ENCODE measurements at regions not wholly inside any gene's neighbourhood (a gene's known extent, or its start where the extent isn't known, plus 50 kb on each side); places are given as distances from the start of the nearest gene placed in this dataset.

DNA sequence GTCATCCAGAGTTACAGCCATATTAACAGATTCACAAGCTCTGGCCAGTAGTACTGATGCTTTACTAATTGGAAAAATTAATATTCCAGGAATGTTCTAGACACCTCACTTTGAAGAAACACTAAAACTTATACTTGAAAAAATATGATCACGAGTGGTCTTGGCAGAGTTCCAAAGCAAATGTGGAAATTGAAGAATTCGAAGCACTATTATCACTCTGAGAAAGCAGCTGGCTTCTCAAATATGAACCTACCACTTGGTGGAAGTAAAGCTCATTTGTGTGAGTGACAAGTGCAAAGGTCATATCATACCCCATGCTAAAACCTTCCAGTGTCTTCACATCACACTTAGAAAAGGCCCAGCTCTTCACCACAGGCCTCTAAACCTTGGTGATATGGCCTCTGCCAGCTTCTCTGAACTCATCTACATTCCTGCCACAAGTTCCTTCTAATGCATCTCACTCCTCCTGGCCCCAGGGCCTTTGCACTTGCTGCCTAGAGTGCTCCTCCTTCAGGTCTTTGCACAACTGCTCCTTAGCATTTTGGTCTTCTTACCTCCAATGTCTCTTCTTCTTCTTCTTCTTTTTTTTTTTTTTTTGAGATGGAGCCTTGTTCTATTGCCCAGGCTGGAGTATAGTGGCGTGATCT is 175.7 kb upstream of the SMIM23 start:
- no peak for DNase-seq

DNA sequence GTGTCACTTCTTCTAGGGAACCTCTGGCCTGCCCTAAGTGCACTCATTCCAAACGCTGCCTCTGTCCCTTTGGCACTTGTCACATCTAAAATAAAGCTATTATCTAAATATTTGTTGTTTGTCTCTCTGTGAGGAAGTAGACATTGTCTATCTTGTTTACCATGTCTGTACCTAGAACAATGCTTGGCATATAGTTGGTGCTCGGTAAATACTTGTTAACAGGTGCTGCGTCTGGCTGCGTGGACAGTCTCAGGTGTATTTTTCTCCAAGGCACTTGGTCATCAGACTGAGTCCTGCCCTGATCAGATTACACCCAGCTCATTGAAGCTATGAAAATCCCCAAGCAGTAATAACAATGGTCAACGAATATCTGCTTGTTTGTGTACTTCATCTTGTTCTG is 174.9 kb upstream of the SMIM23 start:
- DNase-seq = no peak

DNA sequence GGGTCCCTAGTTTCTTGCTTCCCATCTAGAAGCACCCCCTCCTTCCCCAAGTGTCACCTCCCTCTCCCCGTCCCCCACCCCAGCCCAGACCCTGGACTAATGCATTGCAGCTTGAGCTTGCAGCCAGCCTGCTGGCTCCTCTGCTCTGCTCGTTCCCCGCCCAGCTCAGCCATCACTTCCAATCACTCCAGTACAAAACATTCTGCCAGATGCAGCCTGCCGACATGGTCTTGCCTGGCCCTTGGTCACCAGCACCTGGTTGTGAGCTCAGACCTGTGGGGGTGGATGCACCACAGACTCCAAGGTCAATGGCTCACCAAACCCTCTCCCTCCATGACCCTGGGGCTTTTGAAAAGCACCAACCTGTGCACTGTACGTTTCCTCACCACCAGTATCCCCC is 172.9 kb upstream of the SMIM23 start:
- no peak for DNase-seq

DNA sequence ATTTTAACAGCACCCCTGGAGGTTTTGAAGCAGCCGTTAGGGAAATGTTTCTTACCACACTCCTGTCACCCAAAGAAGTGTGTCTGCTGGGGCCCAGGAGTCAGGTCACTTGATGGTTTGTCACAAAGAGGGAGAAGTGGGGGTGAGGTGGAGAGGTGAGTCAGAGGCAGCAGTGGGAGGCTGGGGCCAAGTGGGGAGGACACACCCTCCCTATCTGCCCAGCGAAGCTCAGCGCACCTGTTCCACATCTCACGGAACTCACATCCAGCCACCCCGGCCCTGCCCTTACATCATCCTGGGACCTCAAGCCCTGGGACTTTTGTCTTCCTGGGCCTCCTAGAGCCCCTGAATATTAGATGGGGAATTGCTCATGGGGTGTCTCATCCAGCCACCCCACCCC is 171.1 kb upstream of the SMIM23 start:
- no peak for DNase-seq

DNA sequence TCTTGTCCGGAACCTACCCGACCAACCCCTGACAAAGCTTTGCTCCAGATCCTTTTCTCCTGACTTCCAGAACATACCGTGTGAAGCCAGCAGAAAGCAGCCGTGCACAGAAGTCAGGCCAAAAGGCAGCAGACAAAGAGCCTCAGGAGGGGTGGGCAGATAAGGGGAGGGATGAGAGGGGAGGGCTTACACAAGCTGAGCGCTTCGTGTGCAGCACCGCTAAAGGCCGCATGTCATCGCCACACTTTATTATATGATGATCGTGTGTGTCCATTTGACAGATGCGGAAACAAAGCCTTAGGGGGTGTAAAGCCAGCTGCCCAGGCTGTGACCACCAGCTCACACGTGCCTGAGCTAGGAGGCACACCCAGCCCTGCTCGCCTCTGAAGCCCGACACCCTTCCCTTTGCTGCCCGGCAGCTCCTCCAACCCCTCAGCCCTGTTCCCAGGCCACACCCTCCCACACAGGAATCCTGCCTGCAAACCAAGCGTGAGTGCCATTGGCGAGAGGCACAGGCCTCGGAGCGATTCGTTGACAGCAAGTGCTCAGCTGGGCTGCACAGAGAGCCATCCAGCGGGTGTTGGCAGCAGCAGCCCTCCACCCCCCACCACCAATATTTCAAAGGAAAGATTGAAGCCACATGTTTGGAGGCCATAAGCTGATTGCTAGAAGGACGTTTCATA is 170.5 kb upstream of the SMIM23 start:
- DNase-seq = no peak

DNA sequence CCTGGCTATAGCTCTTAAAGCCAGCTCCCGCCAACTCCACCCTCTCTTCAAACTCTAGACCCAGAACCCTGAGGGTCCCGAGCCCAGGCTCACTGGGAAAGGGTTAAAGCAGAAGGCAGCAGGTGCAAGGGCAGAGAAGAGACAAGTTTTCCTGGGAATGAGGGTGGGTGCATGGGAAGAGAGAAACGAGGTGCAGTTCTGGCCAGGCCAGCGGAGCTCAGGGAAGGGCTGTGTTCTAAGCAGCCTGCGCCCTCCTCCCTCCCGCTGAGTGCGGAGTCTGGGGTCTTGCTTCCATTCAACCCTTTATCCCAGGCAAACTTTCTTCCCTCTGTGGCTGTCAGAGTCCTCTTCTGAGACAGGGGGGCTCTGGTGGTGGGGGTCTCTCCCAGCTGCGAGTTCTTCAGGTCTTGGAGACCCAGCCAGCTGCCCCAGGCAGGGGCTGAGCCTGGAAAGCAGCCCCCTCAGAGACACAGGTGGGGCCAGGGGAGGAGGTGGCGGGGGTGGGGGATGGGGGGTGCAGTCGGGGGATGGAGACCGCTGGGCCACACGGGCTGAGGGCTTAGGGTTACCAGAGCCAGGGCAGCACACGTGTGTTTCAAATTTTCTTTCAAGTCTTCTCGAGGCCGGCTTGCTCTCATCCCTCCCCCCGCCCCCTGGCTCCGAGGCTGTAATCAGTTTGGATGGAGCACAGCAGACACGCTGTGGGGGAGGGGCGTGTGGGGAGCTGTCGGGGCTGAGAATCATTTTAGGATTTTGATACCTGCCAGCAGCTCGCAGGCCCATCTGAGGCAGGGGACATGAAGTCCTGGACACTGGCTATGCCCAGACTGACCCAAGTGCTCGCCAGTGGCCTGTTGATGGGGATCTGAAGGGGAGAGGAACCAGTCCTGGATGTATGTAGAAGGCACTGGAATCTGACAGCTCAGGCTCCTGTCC is 169.6 kb upstream of the SMIM23 start:
- DNase-seq = no peak

DNA sequence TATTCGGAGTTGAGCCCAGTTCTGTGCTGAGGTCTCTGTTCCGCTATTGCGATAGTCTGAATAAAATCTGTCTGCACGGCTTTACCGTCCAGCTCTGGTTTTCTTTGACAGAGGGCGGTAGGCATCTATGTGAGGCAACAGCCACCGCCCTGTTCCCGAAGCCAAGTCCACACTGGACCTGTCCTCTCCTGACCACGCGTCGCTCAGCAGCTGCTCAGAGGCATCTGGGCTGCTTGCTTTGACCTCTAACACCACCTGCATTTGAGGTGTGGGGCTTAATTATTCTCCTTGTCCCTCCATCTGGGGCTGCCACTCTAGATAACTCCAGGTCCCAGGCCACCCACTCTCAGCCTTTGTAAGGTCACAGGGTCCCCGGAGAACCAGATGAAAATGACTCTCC is 168.4 kb upstream of the SMIM23 start:
- DNase-seq = no peak

DNA sequence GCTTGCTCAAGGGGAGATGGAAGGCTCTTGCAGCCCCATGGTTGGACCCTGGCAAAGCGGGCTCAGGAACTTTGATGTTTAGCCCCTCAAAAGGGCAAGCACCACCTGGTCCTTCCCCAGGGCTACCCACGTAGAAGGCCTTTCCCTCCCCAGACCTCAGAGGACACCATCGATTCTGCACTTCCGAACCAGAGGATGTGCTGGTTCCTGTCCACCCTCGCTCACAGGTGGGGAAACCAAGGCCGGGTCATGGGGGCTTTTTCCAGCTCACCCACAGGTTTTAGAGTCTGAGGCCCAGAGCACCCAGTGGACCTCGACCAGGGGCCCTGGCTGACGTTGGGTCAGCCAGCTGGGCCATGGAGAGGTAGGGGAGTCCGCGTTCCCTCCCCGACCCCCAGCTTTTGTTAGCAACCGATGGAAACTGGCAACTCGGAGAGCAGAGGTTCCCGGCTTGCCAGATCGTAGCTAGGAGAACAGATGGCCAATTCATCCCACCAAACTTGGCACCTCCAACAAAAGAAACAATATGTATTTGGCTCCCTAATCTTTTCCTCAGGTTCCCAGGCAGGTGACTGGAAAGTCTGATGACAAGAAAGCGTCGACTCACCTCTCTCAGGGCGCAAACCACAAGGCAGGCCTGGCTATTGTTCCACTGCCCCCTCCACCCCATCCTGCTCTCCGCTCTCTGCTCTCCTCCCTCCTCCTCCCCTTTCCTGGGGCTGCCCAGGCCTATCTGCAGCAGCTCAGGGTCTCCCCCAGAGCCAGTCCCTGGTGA is 167.6 kb upstream of the SMIM23 start:
- DNase-seq = no peak

DNA sequence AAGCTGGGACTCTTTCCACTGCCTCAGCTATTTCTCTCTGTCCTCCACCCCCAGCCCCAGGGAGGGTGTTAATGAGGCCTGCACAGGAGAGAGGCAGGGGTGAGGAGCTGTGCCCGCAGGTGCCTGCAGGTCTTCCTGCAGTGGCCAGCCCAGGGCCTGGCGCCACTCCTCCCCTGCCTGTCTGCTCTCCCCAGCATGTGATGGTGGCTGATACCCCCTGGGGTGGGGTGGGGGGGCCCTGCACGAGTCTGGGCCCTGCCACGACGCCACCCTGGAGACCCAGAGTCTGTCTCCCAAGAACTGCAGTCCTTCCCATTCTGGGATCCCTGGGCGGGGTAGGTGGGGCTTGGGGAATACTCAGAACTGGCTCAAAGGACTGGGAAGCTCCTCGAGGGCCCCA is 166.4 kb upstream of the SMIM23 start:
- DNase-seq = no peak

DNA sequence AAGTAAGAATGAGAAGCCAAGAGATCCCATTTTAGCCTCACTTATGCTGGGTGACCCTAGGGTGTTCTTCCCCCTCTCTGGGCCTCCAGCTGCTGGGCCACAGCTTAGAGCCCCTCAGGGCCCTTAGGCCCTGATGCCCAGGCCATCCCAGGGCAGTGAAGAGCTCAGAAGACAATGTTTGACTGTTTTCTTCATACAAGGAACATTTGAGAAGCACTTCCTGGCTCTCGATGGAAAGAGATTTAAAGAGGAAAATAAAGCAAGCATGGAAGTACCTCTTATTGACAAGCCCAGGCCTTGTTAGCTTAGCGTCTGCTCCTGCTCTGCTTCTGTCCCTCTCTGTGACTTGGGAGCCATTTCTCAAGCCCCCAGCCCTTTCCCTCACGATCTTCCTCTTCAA is 165.9 kb upstream of the SMIM23 start:
- no peak for DNase-seq

DNA sequence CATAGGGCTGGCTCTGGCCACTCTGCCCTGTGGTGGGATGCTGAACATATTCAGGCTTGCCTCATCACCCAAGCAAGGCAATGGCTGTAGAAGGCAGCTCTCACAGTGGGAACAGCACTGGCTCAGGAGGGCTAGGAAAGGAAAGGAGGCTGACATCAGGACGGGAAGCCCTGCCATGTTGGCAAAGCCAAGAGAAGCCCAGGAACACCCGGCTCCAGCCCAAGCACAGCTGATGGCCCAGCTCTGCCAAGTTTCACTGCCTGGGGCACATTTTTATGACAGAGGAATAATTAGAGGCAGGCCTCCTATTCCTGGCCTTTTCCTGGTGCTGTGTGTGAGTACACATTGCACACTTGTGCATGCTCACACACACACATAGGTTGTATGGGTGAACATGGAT is 163.6 kb upstream of the SMIM23 start:
- DNase-seq = no peak

DNA sequence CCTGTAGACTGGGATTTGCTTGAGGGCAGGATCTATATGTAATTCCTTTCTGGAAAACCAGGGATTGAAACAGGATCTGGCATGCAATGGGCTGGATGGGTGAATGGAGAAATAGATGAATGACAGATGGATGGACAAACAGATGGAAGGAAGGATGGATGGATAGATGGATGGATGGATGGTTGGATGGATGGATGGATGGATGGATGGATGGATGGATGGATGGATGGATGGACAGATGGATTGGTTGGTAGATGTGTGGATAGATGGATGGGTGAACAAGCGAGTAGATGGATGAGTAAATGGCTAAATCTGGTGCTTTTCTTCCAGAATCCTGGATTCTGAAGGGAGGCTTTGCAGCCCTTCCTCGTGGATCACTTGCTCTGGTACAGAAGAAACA is 162.5 kb upstream of the SMIM23 start:
- no peak for DNase-seq

DNA sequence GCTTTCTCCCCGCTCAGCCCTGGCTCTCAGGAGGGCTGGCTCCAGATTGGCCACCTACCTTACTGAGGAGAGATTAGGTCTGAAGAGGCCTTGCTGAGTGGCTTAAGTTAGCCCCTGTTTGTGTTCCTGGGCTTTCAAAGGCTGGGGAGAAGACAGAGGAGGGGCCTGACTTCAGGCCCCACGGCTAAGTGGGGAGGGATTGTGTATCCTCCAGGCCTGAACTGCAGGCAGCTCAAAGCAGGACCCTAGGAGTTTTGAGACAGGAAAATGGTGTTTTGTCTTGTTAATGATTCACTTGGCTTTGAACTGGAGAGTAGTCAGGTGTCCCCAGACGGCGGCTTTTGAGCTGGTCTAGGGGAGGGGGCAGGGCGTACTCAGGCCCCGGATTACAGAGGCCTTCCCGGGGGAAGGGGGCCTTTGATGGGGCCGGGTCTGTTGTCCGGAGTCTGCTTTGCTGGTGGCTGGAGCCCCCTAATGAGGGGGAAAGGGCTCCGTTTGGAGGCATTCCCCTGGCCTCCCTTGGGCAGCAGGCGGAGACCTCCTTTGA is 162.0 kb upstream of the SMIM23 start:
- DNase-seq = no peak

DNA sequence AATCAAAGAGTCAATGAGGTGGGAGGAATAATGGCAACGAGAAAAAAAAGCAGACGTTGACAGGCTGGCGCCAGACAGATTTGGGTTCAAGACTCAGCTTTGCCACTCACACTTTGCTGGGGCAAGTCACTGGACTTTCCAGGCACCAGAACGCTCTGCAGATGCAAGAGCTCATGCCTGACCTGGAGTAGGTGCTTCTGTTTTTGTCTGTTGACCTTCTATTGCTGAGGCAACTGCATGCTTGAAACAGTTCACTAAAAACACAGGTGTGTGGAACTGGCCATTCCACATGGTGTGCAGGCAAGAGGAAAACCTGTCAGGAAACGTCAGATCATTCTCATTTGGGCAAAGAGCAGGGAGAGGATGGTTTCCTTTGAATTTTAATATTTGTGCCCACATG is 161.2 kb upstream of the SMIM23 start:
- no peak for DNase-seq

DNA sequence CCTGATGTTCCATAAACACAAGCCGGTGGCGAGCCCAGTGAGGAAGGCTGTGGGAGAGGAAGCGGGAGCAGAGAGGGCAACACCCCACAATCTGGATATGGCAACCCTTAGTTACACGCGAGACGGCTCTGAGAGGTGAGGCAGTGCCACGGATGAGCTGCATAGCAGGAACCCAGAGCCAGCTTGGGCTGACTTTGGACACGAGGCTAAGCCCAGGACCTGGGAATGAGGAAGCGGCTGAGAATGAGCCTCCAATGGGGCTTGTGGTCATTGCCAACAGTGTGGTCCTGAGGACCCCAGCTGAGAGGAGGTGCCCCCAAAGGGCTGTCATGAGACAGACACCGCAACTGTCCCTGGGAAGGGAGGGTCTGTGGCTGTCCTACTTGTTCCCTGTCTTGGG is 160.0 kb upstream of the SMIM23 start:
- DNase-seq = no peak

DNA sequence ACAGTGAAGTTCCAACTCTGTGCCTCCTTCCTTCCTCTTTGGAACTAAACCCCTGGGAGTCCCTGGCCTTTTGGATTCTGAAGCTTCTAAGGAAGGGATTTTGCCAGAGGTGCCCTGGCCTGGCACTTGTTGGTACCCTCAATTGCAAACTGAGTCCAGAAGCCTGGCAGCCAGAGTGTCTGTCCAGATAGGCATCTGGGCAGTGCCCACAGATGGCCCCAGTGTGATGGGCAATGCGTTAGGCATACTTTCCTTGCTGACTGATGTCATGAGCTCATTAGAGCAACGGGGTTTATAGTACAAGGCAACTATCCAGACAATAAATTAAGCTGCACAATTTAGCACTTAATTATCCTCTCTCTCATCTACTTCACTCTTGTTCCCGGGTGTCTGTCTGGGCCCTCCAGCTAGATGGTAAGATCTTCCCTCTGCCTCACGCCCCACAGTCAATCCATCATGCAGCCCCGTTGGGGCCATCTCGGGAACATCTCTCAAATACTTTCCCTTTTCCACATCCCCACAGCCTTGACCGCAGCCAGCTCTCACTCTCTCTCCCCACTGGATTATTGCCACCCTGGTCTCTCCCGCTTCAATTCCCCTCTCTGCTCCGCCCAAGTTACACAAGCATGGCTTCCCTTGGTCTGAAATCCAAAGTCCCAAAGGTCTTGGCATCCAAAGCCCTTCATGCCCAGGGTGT is 157.5 kb upstream of the SMIM23 start:
- DNase-seq = no peak

DNA sequence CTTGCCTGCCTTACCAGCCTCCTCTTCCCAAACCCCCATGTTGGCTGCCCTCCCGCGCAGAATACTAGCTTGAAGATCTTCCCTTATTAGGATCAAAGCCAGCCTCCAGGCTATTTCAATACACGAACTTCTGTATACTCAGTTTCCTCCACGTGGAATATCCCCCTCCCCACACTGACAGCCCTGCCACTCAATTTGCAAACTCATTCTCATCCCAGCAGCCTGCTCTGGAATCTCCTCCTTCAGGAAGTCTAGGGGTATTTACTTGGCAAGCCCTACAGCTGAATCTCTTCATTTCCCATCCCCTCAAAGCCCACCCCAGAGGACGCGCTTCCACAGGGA is 157.0 kb upstream of the SMIM23 start:
- DNase-seq = no peak

DNA sequence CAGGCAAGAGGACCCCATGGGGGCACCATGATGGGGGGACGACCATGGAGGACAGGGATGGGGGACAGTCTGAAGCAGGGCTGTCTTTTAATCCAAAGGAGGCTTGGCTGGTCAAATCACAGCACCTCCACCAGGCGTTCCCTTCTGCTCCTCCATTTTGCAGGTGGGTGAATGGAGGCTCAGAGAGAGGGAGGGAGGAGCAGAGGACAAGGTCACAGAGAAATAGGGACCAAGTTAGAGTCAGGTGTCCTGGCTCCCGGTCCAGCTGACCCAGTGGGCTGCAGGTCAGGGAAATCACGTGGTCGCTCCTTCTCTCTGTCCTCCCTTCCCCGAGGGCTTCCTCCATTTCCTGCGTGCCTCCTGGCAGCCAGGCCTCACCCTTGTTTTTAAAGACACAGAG is 156.4 kb upstream of the SMIM23 start:
- DNase-seq = no peak

DNA sequence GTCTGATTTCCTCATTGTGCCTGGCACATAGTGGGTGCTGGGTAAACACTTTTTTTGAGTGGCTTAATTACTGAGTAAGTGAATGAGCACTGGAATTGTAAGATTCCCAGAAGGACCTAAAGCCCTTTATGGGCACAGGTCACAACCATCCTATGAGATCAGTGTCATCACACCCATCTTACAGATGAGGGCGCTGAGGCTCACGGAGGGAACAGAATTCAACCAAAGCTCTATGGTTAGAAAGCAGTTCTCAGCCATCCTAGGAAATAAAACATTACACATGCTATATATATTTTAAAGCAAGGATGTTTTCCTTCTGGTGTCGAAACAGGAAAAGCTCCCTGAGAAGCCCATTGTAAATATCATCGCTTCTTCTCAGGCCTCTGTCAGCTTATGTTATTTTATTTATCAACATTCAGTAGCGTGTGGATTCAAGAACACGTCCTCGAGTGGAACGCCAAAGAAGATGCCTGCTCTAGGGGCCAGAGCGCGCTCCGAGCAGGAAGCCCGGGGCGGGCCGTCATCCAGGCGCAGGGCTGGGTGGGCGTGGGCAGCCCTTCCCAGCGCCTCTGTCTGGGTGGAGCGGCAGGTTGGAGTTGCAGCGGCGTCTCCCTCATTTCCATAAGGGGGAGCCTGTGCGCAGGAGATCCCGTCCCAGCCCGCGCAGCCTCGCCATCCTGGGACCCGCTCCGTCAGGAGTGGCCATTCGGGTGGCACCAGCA is 155.8 kb upstream of the SMIM23 start:
- no peak for DNase-seq

DNA sequence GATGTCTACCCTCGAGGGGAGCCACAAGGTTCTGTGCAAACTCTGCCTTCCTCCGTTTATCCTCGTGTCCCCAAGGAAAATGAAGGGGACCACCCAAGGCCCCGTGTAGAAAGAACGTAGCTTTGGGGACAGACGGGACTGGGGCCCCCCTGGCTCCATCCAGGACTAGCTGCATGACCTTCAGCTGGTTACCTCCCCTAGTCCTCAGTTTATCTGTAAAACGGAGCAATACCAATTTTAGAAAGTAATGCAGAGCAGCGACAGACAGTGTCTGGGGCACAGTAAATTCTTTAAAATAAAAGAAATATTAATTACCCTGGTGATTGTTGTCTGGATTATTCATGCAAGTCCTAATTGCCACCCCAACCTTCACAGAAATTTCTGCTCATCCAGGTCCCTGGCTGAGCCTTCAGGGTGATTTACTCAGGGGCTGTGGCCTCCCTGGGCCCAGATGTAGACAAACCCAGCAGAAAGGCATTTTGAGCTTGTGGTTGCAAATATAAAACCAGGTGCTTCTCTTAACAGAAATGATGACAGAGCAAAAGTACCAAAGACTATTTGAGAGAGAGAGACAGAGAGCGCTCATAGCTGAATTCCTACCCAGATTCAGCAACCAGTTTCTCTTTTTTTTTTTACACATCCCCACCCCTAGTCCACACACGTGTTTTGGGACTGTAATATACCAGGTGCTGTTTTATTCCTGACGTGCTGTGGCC is 155.1 kb upstream of the SMIM23 start:
- no peak for DNase-seq

DNA sequence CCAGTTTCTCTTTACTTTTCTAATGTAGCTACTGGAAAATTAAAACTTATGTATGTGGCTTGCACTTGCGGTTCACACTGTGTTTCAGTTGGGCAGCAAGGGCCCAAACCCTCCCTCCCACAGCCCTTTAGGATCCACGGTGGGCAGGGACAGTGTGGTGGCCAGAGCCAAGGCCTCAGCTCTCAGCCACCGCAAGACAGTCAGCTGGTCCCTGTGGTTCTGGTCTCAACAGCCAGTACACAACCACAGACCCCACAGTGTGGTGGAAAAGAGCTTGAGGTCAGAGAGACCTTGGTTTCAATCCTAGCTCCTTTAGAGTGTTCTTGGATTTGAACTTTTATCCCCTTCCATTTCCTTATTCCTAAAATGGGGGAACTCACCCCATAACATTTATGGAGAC is 153.0 kb upstream of the SMIM23 start:
- no peak for DNase-seq

All from stimulated activated CD4-positive, alpha-beta T cell treated with anti-CD3 and anti-CD28 coated beads, Interleukin-1b, Interleukin-23, amount 100 ng/mL, for 48 hours (primary cell).